NCI-H226 (cell line): ENCODE measurements at regions not wholly inside any gene's neighbourhood (a gene's known extent, or its start where the extent isn't known, plus 50 kb on each side); places are given as distances from the start of the nearest gene placed in this dataset.
A peak's percentile ranks its signal among the peaks of the same experiment; 100 is the strongest.
"Not testable (repeated sequence)": the region's sequence is repeated elsewhere in the genome, so short reads cannot be mapped to it uniquely, and the experiment has no call there.

ENCODE experiments used
- DNase-seq: peaks from one replicate; pipeline ENCODE4 v3.0.0-alpha.2; 2015

GRCh38 chr2:21194147-21194546, 70.4 kb downstream of the TDRD15 start:
- no peak for DNase-seq

DNA sequence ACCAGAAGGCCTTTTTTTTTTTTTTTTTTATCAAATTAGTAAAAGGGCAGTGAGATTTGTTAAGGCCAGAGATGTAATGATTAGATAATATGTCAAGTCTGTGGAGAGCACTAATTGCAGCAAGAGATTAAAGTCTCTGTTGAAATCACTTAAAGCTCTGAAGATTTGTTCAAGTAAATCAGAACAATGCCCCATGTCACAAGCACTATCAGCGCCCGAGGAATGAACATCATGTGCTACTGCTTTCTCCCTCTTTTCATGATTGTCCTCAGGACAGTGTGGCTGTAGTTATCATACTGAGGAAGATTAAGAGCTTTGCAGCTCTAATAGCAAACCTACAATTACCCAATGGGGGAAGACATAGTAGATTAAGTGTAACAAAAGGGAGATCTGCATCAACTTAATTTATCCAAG, 71.1 kb downstream of the TDRD15 start:
- DNase-seq: no peak

DNA sequence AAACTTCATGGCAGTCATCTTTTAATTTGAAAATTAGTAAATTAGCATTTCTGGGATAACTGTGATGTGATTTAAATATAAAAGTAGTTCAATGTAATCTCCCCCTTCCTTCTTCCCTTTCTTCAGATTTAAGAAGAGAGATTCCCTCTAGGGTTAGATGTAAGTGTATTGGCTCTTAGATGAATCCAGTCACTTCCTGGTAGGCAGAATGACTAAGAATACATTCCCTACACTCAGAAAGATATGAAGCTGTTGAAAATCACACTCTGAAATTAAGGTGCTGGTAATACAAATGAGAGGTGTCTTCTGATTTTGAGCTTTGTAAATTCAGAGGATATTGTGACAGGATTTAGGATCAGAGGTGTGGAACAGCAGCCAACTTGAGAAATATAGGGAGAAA, 71.6 kb downstream of the TDRD15 start:
- DNase-seq: no peak

DNA sequence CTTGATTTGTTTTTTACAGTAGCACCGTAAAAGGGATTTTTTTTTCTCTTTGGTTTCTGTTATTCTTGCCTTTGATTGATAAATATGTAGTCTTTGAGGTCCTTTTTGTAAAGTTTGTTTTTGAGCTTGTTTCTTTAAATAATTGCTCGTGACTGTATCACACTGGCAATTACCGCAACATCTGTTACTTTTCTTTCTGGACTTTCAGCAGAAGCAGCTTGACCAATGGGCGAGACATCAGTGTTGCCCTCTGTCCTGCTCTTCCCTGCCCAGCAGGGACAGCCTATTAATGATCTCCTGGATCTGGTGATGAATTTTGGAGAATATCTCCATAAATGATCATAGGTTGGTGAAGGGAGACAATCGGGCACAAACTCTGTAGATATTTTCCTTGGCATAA, 74.9 kb downstream of the TDRD15 start:
- DNase-seq: no peak

DNA sequence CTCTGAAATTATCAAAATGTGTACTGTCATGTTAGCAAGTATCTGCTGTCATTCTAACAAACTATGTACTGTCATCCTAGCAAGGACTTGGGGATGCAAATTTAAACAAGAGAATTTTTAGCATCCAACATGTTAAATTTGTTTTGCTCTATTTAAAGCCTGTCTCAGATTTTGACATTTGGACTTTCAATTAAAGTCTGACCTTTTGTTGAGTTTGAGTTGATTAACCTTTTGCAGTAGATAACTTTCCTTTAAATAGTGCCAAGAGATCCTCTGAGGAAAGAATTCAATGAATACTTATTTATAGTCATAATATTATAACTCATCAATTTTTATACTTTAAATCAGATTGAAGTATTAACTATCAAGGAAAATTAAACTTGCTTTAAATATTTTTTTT, 80.2 kb downstream of the TDRD15 start:
- no peak for DNase-seq

DNA sequence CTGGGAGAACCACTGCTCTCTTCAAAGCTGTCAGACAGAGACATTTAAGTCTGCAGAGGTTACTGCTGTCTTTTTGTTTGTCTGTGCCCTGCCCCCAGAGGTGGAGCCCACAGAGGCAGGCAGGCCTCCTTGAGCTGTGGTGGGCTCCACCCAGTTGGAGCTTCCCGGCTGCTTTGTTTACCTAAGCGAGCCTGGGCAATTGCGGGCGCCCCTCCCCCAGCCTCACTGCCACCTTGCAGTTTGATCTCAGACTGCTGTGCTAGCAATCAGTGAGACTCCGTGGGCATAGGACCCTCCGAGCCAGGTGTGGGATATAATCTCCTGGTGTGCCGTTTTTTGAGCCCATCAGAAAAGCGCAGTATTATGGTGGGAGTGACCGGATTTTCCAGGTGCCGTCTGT, 90.3 kb downstream of the TDRD15 start:
- not testable (repeated sequence) for DNase-seq

- no peak for DNase-seq
These were observed 93.7 kb downstream of the TDRD15 start for GRCh38 chr2:21217442-21217841.

GRCh38 chr2:21220930-21221329, 97.2 kb downstream of the TDRD15 start:
- DNase-seq: peak; percentile 74

GRCh38 chr2:21223618-21224017, 99.8 kb downstream of the TDRD15 start:
- DNase-seq: no peak

- no peak for DNase-seq
These were observed 104.5 kb downstream of the TDRD15 start for GRCh38 chr2:21228041-21228895.

DNA sequence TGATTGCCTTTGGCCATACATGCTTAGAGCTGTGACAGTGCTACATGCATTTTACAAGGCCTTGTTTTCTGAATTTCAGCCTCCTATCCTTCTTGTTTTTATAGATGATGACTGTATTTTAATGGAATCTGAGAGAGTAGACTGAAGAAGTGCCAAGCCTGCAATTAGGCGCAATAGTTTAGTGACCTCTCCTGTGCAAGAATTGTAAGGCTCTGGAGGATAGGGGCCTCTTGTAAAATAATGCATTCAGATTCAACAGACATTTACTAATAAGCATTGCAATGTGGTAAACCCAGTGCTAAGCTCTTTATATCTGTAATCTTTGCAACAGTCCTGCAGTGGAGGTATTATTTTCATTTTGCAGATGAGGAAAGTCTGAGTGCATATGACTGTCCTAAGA, 105.5 kb downstream of the TDRD15 start:
- peak; percentile 12 for DNase-seq

DNA sequence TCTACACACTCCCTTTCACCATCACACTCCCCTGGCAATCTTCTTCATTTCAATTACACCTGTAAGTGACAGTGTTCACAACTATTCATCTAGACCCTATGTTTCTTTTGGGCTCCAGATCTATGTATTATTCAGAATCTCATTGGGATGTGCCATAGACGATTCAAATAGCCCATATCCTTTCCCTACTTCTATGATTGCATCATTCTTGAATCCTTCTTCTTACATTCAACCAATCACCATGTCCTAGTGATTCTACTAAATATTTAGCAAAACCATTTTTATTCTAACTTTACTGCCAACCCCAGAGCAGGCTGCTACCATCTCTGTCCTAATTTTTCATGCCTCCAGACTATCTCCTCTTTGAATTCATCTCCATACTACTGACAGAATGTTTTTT, 106.4 kb downstream of the TDRD15 start:
- no peak for DNase-seq

DNA sequence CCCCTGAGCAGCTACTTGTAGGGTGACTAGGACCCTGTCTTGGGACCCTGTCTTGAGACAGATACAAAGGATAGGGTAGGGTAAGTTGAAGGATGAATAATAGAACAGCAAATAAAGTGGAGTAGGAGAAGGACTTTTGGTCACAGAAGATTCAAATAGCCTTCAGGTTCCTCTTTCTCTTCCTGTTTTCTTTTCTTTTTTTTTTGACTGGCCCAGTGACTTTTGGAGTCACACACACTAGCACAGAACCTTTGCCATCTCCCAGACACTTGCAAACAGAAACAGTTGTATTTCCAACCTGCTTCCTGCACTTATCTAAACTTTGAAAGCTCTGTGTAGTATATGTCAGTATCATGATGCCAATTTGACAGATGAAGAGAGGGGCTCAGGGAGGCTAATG, 108.2 kb downstream of the TDRD15 start:
- no peak for DNase-seq

- DNase-seq: no peak
These were observed 109.4 kb downstream of the TDRD15 start for GRCh38 chr2:21233194-21233593.

DNA sequence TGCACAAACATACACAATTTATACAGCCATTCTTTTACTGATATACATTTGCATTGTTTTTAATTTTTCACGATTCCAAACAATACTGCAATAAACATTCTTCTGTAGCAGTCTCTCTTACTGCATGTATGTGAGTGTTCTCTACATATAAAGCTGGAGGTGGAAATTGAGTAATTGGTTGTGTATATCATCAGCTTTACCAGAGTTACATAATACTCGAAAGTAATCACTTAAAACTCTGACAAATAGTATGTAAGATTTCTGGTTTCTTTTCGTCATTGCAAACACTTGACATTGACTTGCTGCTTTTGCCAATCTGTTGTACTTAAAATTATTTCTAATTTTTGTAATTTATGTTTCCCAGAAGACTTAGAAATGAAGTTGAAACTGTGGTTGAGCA, 110.2 kb downstream of the TDRD15 start:
- DNase-seq: no peak

- DNase-seq: no peak
These were observed 110.8 kb downstream of the TDRD15 start for GRCh38 chr2:21234464-21235120.

DNA sequence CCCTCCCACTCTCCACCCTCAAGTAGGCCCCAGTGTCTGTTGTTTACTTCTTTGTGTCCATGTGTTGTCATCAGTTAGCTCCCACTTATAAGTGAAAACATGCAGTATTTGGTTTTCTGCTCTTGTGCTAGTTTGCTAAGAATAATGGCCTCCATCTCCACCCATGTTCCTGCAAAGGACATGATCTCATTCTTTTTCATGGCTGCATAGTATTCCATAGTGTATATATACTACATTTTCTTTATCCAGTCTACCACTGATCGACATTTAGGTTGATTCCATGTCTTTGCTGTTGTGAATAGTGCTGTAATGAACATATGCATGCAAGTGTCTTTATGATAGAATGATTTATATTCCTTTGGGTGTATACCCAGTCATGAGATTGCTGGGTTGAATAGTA, 116.0 kb downstream of the TDRD15 start:
- DNase-seq: not testable (repeated sequence)

GRCh38 chr2:21244161-21244560, 120.4 kb downstream of the TDRD15 start:
- DNase-seq: no peak

DNA sequence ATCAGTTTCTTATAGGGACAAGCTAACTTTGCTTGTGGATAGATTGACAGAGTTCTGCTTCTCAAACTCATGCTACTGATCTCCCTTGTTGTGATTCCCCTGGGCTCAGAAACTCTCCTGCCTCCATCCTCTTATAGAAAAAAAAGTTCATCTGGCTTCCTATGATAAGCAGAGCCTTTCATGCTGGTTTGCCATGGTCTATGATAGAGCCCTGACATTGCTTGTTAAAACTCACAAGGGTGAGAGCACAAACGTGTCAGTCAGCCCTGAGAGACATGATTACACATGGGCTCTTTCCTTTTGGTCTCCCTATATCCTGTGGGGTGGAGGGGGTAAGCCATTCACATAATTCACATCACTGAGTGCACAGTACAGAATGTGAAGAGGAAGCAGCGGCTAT, 121.8 kb downstream of the TDRD15 start:
- no peak for DNase-seq

GRCh38 chr2:21249367-21249766, 125.6 kb downstream of the TDRD15 start:
- DNase-seq: no peak

GRCh38 chr2:21250673-21251072, 126.9 kb downstream of the TDRD15 start:
- no peak for DNase-seq

DNA sequence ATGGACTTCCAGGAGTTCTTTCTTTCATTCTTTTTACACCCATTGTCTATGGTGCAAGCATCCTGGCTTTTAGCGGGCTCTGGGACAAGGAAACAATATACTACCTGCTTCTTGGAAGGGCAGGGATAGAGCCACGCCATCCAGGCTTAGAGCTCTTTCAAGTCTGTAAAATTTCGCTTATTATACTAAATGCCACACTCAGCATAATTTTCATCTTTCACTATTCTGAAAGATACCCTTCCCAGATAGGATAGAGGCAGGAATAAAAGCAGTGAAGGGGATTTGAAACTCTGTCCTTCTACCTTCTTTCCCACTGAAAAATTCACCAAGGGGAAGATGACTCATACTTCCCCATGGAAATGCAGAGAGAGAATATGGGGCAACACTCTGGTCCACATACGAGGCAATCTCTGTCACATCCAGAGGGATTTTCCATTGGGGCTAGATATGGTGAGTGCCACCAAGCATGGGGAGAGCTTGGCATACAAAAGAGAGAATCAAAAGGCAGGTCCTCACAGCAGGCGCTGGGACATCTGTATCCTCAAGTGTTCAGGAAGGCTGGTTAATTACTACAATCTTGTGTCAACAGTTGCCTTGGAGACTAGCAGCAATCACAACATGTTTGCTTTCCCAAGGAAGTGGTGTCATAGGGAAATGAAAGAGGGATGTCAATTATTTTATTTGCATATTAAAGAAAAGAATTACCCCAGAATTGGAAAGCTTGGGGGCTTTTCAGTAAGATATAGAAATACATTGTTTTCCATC, 127.6 kb downstream of the TDRD15 start:
- DNase-seq: no peak

- no peak for DNase-seq
These were observed 129.7 kb downstream of the TDRD15 start for GRCh38 chr2:21253311-21254027.
